Mesothelial cell of epicardium (in vitro differentiated cells): ENCODE measurements at regions not wholly inside any gene's neighbourhood (a gene's known extent, or its start where the extent isn't known, plus 50 kb on each side); places are given as distances from the start of the nearest gene placed in this dataset.

Experiments
- DNase-seq, 2 experiments: peaks; one replicate each; pipeline ENCODE4 v3.0.0; 2021; ENCODE audit warnings: low spot score in 2 of 2; ENCODE audit not compliant: unreplicated experiment in 2 of 2
- H3K27ac Mint-ChIP-seq: 2 replicates; pipeline ENCODE4 v1.8.0; 2021; ENCODE audit warnings: mixed read lengths
- H3K27me3 Mint-ChIP-seq: 2 replicates; pipeline ENCODE4 v1.8.0; 2021; ENCODE audit warnings: low read depth, mixed read lengths
- H3K36me3 Mint-ChIP-seq: 2 replicates; pipeline ENCODE4 v1.8.0; 2021; ENCODE audit warnings: mixed read lengths
- H3K4me1 Mint-ChIP-seq: 2 replicates; pipeline ENCODE4 v1.8.0; 2021; ENCODE audit warnings: mixed read lengths
- H3K4me3 Mint-ChIP-seq: 2 replicates; pipeline ENCODE4 v1.8.0; 2021; ENCODE audit warnings: mild to moderate bottlenecking, moderate library complexity, mixed read lengths
- H3K9me3 Mint-ChIP-seq: 2 replicates; pipeline ENCODE4 v1.8.0; 2021; ENCODE audit warnings: mixed read lengths
- CTCF ChIP-seq: fragments of 200-600 bp; sonication (generic); IDR thresholded peaks from one replicate; pipeline ENCODE4 v1.5.0; 2021; ENCODE audit warnings: antibody characterized with exemption; ENCODE audit not compliant: unreplicated experiment

- H3K9me3 Mint-ChIP-seq, result no peaks in the 10 kb centered on the region
Observed at GRCh38 chr4:181549576-181550188, 693.5 kb upstream of the TENM3 start.

DNA sequence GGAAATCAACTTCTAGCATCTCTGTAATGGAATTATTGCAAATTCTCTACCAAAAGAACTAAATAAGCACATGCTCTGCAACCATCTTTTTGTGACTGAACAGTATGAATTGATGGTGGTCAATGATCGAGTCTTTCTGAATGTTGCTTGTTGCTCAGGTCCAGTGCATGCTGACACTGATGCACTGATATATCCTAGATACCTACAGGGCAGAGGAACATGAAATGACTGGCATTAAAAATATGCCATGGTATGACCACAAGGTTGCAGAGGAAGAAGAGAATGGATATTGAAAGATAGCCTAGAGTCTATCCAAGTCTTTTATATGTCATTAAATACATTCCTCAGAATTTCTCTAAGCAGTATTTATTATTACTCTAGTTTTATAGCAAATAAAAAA, 692.8 kb upstream of the TENM3 start:
- Mint-ChIP-seq H3K9me3 (no peaks in the 10 kb centered on the region), H3K36me3 (no peaks in the 10 kb centered on the region), H3K27ac (no peak overlapping the region), H3K4me3 (no peak overlapping the region), H3K4me1 (peaks cover 8% of the 10 kb centered on the region), H3K27me3 (no peaks in the 10 kb centered on the region)
- no peak for TF ChIP-seq CTCF
- no peak for DNase-seq

More at GRCh38 chr4:181549576-181550188, 693.5 kb upstream of the TENM3 start:
- Mint-ChIP-seq H3K36me3 (no peaks in the 10 kb centered on the region), H3K4me3 (no peak overlapping the region), H3K27ac (no peak overlapping the region), H3K4me1 (peaks cover 8% of the 10 kb centered on the region), H3K27me3 (no peaks in the 10 kb centered on the region)
- DNase-seq, result no peak
- TF ChIP-seq CTCF, result no peak

GRCh38 chr4:181559637-181560036, 683.6 kb upstream of the TENM3 start:
- peaks cover 5% of the 10 kb centered on the region for H3K36me3 Mint-ChIP-seq
- no peaks in the 10 kb centered on the region for H3K27me3 Mint-ChIP-seq
- H3K9me3 Mint-ChIP-seq, result peaks cover 4% of the 10 kb centered on the region
- DNase-seq, result no peak
- H3K4me3 Mint-ChIP-seq, result no peak overlapping the region
- H3K27ac Mint-ChIP-seq, result no peak overlapping the region
- TF ChIP-seq CTCF, result no peak
- H3K4me1 Mint-ChIP-seq, result peaks cover 5% of the 10 kb centered on the region

DNA sequence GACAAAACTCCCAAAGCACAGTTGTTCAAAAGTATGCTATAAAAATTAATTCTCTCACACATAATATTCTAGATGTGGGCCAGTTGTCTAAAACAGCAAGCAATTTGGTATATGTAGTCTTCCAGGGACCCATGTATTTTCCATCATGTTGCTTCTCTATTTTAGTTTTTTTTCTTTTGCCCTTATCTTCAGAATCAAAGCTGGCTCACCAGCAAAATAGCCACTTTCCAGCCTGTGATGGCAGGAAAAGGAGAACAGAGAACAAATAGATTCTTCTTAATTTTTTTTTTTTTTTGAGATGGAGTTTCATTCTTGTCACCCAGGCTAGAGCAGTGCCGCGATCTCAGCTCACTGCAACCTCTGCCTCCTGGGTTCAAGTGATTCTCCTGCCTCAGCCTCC, 680.8 kb upstream of the TENM3 start:
- TF ChIP-seq CTCF, result no peak
- peaks cover 9% of the 10 kb centered on the region for H3K4me1 Mint-ChIP-seq

DNA sequence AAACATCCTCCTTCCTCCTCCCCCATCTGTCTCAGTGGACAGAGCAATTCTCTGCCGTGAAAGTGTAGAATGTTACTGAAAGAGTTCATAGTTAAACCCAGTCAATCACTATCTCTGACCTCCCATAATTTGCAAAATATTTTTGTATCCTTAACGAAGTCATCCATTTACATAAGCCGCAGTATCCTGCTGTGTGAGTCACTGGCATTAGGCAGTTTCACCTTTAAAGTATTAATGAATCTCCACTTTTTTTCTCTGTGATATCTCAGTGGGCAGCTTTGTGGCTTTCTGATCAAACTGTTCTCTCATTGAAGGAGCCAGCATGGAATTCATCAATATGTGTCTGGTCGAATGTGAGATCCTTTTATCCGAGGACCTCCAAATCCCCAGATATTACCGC, 678.6 kb upstream of the TENM3 start:
- no peak overlapping the region for H3K27ac Mint-ChIP-seq
- TF ChIP-seq CTCF, result no peak

More for the DNA sequence above, 680.8 kb upstream of the TENM3 start:
- Mint-ChIP-seq H3K4me3 (no peak overlapping the region), H3K9me3 (peaks cover 4% of the 10 kb centered on the region), H3K27ac (no peak overlapping the region), H3K36me3 (peaks cover 5% of the 10 kb centered on the region), H3K27me3 (no peaks in the 10 kb centered on the region)
- no peak for DNase-seq

DNA sequence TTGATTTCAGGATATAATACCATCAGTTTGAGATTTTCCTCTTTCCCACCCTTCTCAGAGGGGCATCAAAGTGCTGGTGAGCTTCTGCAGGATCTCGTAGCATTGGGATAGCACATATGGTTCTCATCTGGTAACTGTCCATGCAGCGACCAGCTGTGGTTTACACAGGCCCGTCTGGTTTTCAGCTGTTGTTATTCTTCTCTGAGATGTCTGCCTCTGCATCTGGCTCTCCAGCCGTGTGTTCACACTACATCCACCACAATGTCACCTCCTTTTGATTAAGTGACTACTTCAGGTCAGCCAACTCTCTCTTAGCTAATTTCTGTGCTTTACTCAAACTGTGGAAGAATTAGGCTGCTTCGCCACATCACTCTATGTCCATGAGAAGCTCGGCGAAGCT, 676.7 kb upstream of the TENM3 start:
- no peak for DNase-seq
- Mint-ChIP-seq H3K36me3 (no peaks in the 10 kb centered on the region), H3K4me3 (no peak overlapping the region), H3K27me3 (no peaks in the 10 kb centered on the region), H3K4me1 (peaks cover 9% of the 10 kb centered on the region), H3K9me3 (no peaks in the 10 kb centered on the region), H3K27ac (no peak overlapping the region)
- no peak for TF ChIP-seq CTCF

More for the DNA sequence above, 678.6 kb upstream of the TENM3 start:
- DNase-seq, result no peak
- H3K4me3 Mint-ChIP-seq, result no peak overlapping the region
- peaks cover 4% of the 10 kb centered on the region for H3K9me3 Mint-ChIP-seq
- H3K36me3 Mint-ChIP-seq, result peaks cover 5% of the 10 kb centered on the region
- no peaks in the 10 kb centered on the region for H3K27me3 Mint-ChIP-seq
- peaks cover 9% of the 10 kb centered on the region for H3K4me1 Mint-ChIP-seq
